ENCODE measurements at regions not wholly inside any gene's neighbourhood (a gene's known extent, or its start where the extent isn't known, plus 50 kb on each side); places are given as distances from the start of the nearest gene placed in this dataset.

GRCh38 chr9:117787746-117788145, 83.5 kb downstream of the TLR4 start:
- CTCF ChIA-PET: no interaction called here
- POLR2A ChIA-PET: no interaction called here

More at GRCh38 chr9:117787746-117788145, 83.5 kb downstream of the TLR4 start:
- no peaks in the 10 kb centered on the region for H3K9me3 ChIP-seq (ENCODE audit: control insufficient read depth, insufficient read depth, low read depth, low read length)
- no peak overlapping the region for H3K4me3 ChIP-seq (ENCODE audit: low read depth, low read length)
- TF ChIP-seq GLI2 (tag by site-specific recombination; IDR thresholded peaks at IDR 0.05; ENCODE audit: borderline replicate concordance, low read depth) (no peak), ZNF155 (tag by site-specific recombination; IDR thresholded peaks at IDR 0.05) (no peak), ZBTB10 (tag by site-specific recombination; IDR thresholded peaks at IDR 0.05) (no peak), EGR2 (tag by site-specific recombination; IDR thresholded peaks at IDR 0.05; ENCODE audit: low read depth) (no peak), ZNF175 (tag by site-specific recombination; IDR thresholded peaks at IDR 0.05) (no peak), ZNF518A (tag by site-specific recombination; conservative IDR thresholded peaks at IDR 0.05; ENCODE audit: low read depth) (no peak), PRDM10 (tag by site-specific recombination; IDR thresholded peaks at IDR 0.05) (no peak), ZNF768 (tag by site-specific recombination; IDR thresholded peaks at IDR 0.05) (no peak), ZBTB17 (tag by site-specific recombination; IDR thresholded peaks at IDR 0.05) (no peak), ZNF843 (tag by site-specific recombination; IDR thresholded peaks at IDR 0.05) (no peak), ZNF112 (tag by site-specific recombination; IDR thresholded peaks at IDR 0.05) (no peak), ZNF19 (tag by site-specific recombination; IDR thresholded peaks at IDR 0.05; ENCODE audit: low read depth) (no peak), SALL2 (tag by site-specific recombination; IDR thresholded peaks at IDR 0.05; ENCODE audit: borderline replicate concordance) (no peak), PRDM4 (tag by site-specific recombination; IDR thresholded peaks at IDR 0.05) (no peak), ZNF585B (tag by site-specific recombination; IDR thresholded peaks at IDR 0.05) (no peak)
- no peaks in the 10 kb centered on the region for H3K4me1 ChIP-seq (ENCODE audit: control insufficient read depth, insufficient read depth, low read length)
- H3K27ac ChIP-seq (ENCODE audit: extremely low read depth, low read depth, low read length): no peak overlapping the region
- no peaks in the 10 kb centered on the region for H3K36me3 ChIP-seq (ENCODE audit: control insufficient read depth in 2 of 2, insufficient read depth in 1 of 2, low read length in 2 of 2)

Measured in HEK293 (cell line).